ENCODE measurements at regions not wholly inside any gene's neighbourhood (a gene's known extent, or its start where the extent isn't known, plus 50 kb on each side); places are given as distances from the start of the nearest gene placed in this dataset.

- Histone ChIP-seq H2BK120ac (ENCODE audit: insufficient read depth, low read length, poor library complexity) (no peak overlapping the region), H3K27ac (ENCODE audit: low read depth, low read length) (no peak overlapping the region), H2BK12ac (ENCODE audit: low read length) (no peak overlapping the region), H4K8ac (ENCODE audit: low read depth, low read length) (no peak overlapping the region), H3K23ac (ENCODE audit: low read length) (no peak overlapping the region), H3K79me1 (ENCODE audit: low read length) (no peaks in the 10 kb centered on the region), H3K4me2 (ENCODE audit: low read length) (no peak overlapping the region), H3K4ac (ENCODE audit: low read depth, low read length) (no peak overlapping the region), H3K18ac (ENCODE audit: low read length) (no peak overlapping the region), H3K27me3 (ENCODE audit: insufficient read depth, low read length) (no peaks in the 10 kb centered on the region), H3K36me3 (ENCODE audit: control insufficient read depth in 1 of 2, insufficient read depth in 2 of 2, low read length in 2 of 2) (no peaks in the 10 kb centered on the region), H2BK5ac (ENCODE audit: low read depth, low read length, poor library complexity) (no peak overlapping the region), H3K79me2 (ENCODE audit: control insufficient read depth, insufficient read depth, low read length, poor library complexity) (no peaks in the 10 kb centered on the region), H3K14ac (ENCODE audit: low read length) (no peak overlapping the region), H2AFZ (ENCODE audit: insufficient read depth, low read length, poor library complexity) (no peak overlapping the region), H3K9me3 (ENCODE audit: insufficient read depth, low read depth, low read length) (no peaks in the 10 kb centered on the region), H4K12ac (ENCODE audit: low read depth, low read length) (no peak overlapping the region), H4K91ac (ENCODE audit: low read depth, low read length) (no peak overlapping the region), H3K4me1 (ENCODE audit: control insufficient read depth in 1 of 2, insufficient read depth in 2 of 2, low read length in 2 of 2) (no peaks in the 10 kb centered on the region), H3K9ac (ENCODE audit: low read length) (no peak overlapping the region), H2AK5ac (ENCODE audit: low read length) (no peak overlapping the region), H3K4me3 (ENCODE audit: low read depth, low read length) (no peak overlapping the region)
- DNase-seq = no peak
- WGBS (ENCODE audit: extremely low coverage, insufficient coverage, insufficient read length) = no CpG with 5 or more reads among the region's 2 CpGs
Observed at GRCh38 chr1:163257763-163258162, 55.0 kb upstream of the RGS5 start.

- Histone ChIP-seq H3K9me3 (ENCODE audit: insufficient read depth, low read depth, low read length) (no peaks in the 10 kb centered on the region), H3K4me2 (ENCODE audit: low read length) (no peak overlapping the region), H3K23ac (ENCODE audit: low read length) (no peak overlapping the region), H4K8ac (ENCODE audit: low read depth, low read length) (no peak overlapping the region), H3K4ac (ENCODE audit: low read depth, low read length) (no peak overlapping the region), H2AFZ (ENCODE audit: insufficient read depth, low read length, poor library complexity) (no peak overlapping the region), H3K79me2 (ENCODE audit: control insufficient read depth, insufficient read depth, low read length, poor library complexity) (no peaks in the 10 kb centered on the region), H3K4me3 (ENCODE audit: low read depth, low read length) (no peak overlapping the region), H3K9ac (ENCODE audit: low read length) (no peak overlapping the region), H2BK12ac (ENCODE audit: low read length) (no peak overlapping the region), H4K12ac (ENCODE audit: low read depth, low read length) (no peak overlapping the region), H3K27me3 (ENCODE audit: insufficient read depth, low read length) (no peaks in the 10 kb centered on the region), H2BK5ac (ENCODE audit: low read depth, low read length, poor library complexity) (no peak overlapping the region), H2BK120ac (ENCODE audit: insufficient read depth, low read length, poor library complexity) (no peak overlapping the region), H3K4me1 (ENCODE audit: control insufficient read depth in 1 of 2, insufficient read depth in 2 of 2, low read length in 2 of 2) (no peaks in the 10 kb centered on the region), H3K79me1 (ENCODE audit: low read length) (no peaks in the 10 kb centered on the region), H3K27ac (ENCODE audit: low read depth, low read length) (no peak overlapping the region), H3K36me3 (ENCODE audit: control insufficient read depth in 1 of 2, insufficient read depth in 2 of 2, low read length in 2 of 2) (no peaks in the 10 kb centered on the region), H2AK5ac (ENCODE audit: low read length) (no peak overlapping the region), H3K18ac (ENCODE audit: low read length) (no peak overlapping the region), H3K14ac (ENCODE audit: low read length) (no peak overlapping the region), H4K91ac (ENCODE audit: low read depth, low read length) (no peak overlapping the region)
- no peak for DNase-seq
- no CpG with 5 or more reads among the region's 1 CpG for WGBS (ENCODE audit: extremely low coverage, insufficient coverage, insufficient read length)
Observed at GRCh38 chr1:163258181-163258580, 55.5 kb upstream of the RGS5 start.

GRCh38 chr1:163263818-163264655 lies 57.7 kb upstream of the NUF2 start:
- H3K27me3 ChIP-seq (ENCODE audit: insufficient read depth, low read length) = no peaks in the 10 kb centered on the region
- WGBS (ENCODE audit: extremely low coverage, insufficient coverage, insufficient read length) = no CpG with 5 or more reads among the region's 2 CpGs
- H3K4me3 ChIP-seq (ENCODE audit: low read depth, low read length) = no peak overlapping the region
- no peaks in the 10 kb centered on the region for H3K79me1 ChIP-seq (ENCODE audit: low read length)
- no peak overlapping the region for H3K4ac ChIP-seq (ENCODE audit: low read depth, low read length)
- no peak overlapping the region for H3K9ac ChIP-seq (ENCODE audit: low read length)
- H3K36me3 ChIP-seq (ENCODE audit: control insufficient read depth in 1 of 2, insufficient read depth in 2 of 2, low read length in 2 of 2) = no peaks in the 10 kb centered on the region
- no peak overlapping the region for H3K18ac ChIP-seq (ENCODE audit: low read length)
- no peak overlapping the region for H4K12ac ChIP-seq (ENCODE audit: low read depth, low read length)
- no peak for DNase-seq
- H3K4me2 ChIP-seq (ENCODE audit: low read length) = no peak overlapping the region
- no peak overlapping the region for H4K91ac ChIP-seq (ENCODE audit: low read depth, low read length)
- no peak overlapping the region for H2BK5ac ChIP-seq (ENCODE audit: low read depth, low read length, poor library complexity)
- H3K14ac ChIP-seq (ENCODE audit: low read length) = no peak overlapping the region
- H3K79me2 ChIP-seq (ENCODE audit: control insufficient read depth, insufficient read depth, low read length, poor library complexity) = no peaks in the 10 kb centered on the region
- no peak overlapping the region for H2BK120ac ChIP-seq (ENCODE audit: insufficient read depth, low read length, poor library complexity)
- H3K4me1 ChIP-seq (ENCODE audit: control insufficient read depth in 1 of 2, insufficient read depth in 2 of 2, low read length in 2 of 2) = no peaks in the 10 kb centered on the region
- H3K9me3 ChIP-seq (ENCODE audit: insufficient read depth, low read depth, low read length) = no peaks in the 10 kb centered on the region
- H2AFZ ChIP-seq (ENCODE audit: insufficient read depth, low read length, poor library complexity) = no peak overlapping the region
- H3K27ac ChIP-seq (ENCODE audit: low read depth, low read length) = no peak overlapping the region
- no peak overlapping the region for H2AK5ac ChIP-seq (ENCODE audit: low read length)
- H3K23ac ChIP-seq (ENCODE audit: low read length) = no peak overlapping the region
- no peak overlapping the region for H4K8ac ChIP-seq (ENCODE audit: low read depth, low read length)
- no peak overlapping the region for H2BK12ac ChIP-seq (ENCODE audit: low read length)

- Histone ChIP-seq H2AFZ (ENCODE audit: insufficient read depth, low read length, poor library complexity) (no peak overlapping the region), H2BK120ac (ENCODE audit: insufficient read depth, low read length, poor library complexity) (no peak overlapping the region), H4K8ac (ENCODE audit: low read depth, low read length) (no peak overlapping the region), H3K27me3 (ENCODE audit: insufficient read depth, low read length) (no peaks in the 10 kb centered on the region), H3K79me2 (ENCODE audit: control insufficient read depth, insufficient read depth, low read length, poor library complexity) (no peaks in the 10 kb centered on the region), H4K91ac (ENCODE audit: low read depth, low read length) (no peak overlapping the region), H3K36me3 (ENCODE audit: control insufficient read depth in 1 of 2, insufficient read depth in 2 of 2, low read length in 2 of 2) (no peaks in the 10 kb centered on the region), H2AK5ac (ENCODE audit: low read length) (no peak overlapping the region), H2BK12ac (ENCODE audit: low read length) (no peak overlapping the region), H4K12ac (ENCODE audit: low read depth, low read length) (no peak overlapping the region), H3K4me2 (ENCODE audit: low read length) (no peak overlapping the region), H3K4me3 (ENCODE audit: low read depth, low read length) (no peak overlapping the region), H3K14ac (ENCODE audit: low read length) (no peak overlapping the region), H3K9ac (ENCODE audit: low read length) (no peak overlapping the region), H3K23ac (ENCODE audit: low read length) (no peak overlapping the region), H2BK5ac (ENCODE audit: low read depth, low read length, poor library complexity) (no peak overlapping the region), H3K18ac (ENCODE audit: low read length) (no peak overlapping the region), H3K79me1 (ENCODE audit: low read length) (no peaks in the 10 kb centered on the region), H3K27ac (ENCODE audit: low read depth, low read length) (no peak overlapping the region), H3K9me3 (ENCODE audit: insufficient read depth, low read depth, low read length) (no peaks in the 10 kb centered on the region), H3K4me1 (ENCODE audit: control insufficient read depth in 1 of 2, insufficient read depth in 2 of 2, low read length in 2 of 2) (no peaks in the 10 kb centered on the region), H3K4ac (ENCODE audit: low read depth, low read length) (no peak overlapping the region)
- no peak for DNase-seq
Observed at GRCh38 chr1:163265547-163265946, 56.2 kb upstream of the NUF2 start.
